Tibial artery (tissue), 4 donors: ENCODE measurements at regions not wholly inside any gene's neighbourhood (a gene's known extent, or its start where the extent isn't known, plus 50 kb on each side); places are given as distances from the start of the nearest gene placed in this dataset.
"Not testable (repeated sequence)": the region's sequence is repeated elsewhere in the genome, so short reads cannot be mapped to it uniquely, and the experiment has no call there.

ENCODE experiments used
- DNase-seq, 2 donors: peaks; one replicate each; pipeline ENCODE4 v3.0.0-alpha.2; 2019
- H3K27ac ChIP-seq, 2 donors: fragments of 200-600 bp; sonication (generic) in 1 of 2; 1 replicate in 1 of 2; 2 replicates in 1 of 2; pipeline ENCODE4 v1.5.1; 2018 to 2019; ENCODE audit warnings: mild to moderate bottlenecking in 1 of 2
- H3K27me3 ChIP-seq, 2 donors: fragments of 200-600 bp; sonication (generic) in 1 of 2; one replicate each; pipeline versions ENCODE4 v1.5.1 to v1.6.0; 2016 to 2019
- H3K36me3 ChIP-seq, 3 donors: fragments of 200-600 bp; sonication (generic) in 2 of 3; one replicate each; pipeline ENCODE4 v1.5.1; 2016 to 2019; ENCODE audit warnings: mild to moderate bottlenecking in 2 of 3
- H3K4me1 ChIP-seq, 4 donors: fragments of 200-600 bp; sonication (generic) in 2 of 4; 1 replicate in 3 of 4; 2 replicates in 1 of 4; pipeline ENCODE4 v1.5.1; 2016 to 2019
- H3K4me3 ChIP-seq, 2 donors: fragments of 200-600 bp; sonication (generic) in 1 of 2; 1 replicate in 1 of 2; 2 replicates in 1 of 2; pipeline ENCODE4 v1.5.1; 2018 to 2019; ENCODE audit warnings: mild to moderate bottlenecking in 2 of 2
- H3K9me3 ChIP-seq, 3 donors: fragments of 200-600 bp; sonication (generic) in 1 of 3; one replicate each; pipeline ENCODE4 v1.5.1; 2016 to 2019
- intact Hi-C: fragments of 100-400 bp; cut with DNase I; formaldehyde crosslinking; loops from one replicate; pipeline ENCODE4 v1.15.0; 2023; ENCODE audit warnings: low total_unique reads
- TF ChIP-seq, protein P1 (sequence below), 2 experiments: fragments of 200-600 bp in 1 of 2; fragments of 450-650 bp in 1 of 2; IDR thresholded peaks; one replicate each; pipeline ENCODE4 v1.5.1; 2017 to 2019; ENCODE audit warnings: antibody characterized with exemption in 2 of 2, mild to moderate bottlenecking in 1 of 2, moderate library complexity in 1 of 2

GRCh38 chrX:55841962-55842752 lies 124.6 kb downstream of the RRAGB start:
- no peak overlapping the region for H3K4me3 ChIP-seq
- intact Hi-C loops: no loop called here
- no peak overlapping the region for H3K27ac ChIP-seq
- TF ChIP-seq, protein P1, sequence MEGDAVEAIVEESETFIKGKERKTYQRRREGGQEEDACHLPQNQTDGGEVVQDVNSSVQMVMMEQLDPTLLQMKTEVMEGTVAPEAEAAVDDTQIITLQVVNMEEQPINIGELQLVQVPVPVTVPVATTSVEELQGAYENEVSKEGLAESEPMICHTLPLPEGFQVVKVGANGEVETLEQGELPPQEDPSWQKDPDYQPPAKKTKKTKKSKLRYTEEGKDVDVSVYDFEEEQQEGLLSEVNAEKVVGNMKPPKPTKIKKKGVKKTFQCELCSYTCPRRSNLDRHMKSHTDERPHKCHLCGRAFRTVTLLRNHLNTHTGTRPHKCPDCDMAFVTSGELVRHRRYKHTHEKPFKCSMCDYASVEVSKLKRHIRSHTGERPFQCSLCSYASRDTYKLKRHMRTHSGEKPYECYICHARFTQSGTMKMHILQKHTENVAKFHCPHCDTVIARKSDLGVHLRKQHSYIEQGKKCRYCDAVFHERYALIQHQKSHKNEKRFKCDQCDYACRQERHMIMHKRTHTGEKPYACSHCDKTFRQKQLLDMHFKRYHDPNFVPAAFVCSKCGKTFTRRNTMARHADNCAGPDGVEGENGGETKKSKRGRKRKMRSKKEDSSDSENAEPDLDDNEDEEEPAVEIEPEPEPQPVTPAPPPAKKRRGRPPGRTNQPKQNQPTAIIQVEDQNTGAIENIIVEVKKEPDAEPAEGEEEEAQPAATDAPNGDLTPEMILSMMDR (IDR thresholded peaks at IDR 0.05): no peak
- no peaks in the 10 kb centered on the region for H3K36me3 ChIP-seq
- H3K27me3 ChIP-seq: no peaks in the 10 kb centered on the region
- no peak for DNase-seq
- H3K9me3 ChIP-seq: peaks cover 0 to 10% (median 7%) of the 10 kb centered on the region in 3 donors
- no peaks in the 10 kb centered on the region for H3K4me1 ChIP-seq

DNA sequence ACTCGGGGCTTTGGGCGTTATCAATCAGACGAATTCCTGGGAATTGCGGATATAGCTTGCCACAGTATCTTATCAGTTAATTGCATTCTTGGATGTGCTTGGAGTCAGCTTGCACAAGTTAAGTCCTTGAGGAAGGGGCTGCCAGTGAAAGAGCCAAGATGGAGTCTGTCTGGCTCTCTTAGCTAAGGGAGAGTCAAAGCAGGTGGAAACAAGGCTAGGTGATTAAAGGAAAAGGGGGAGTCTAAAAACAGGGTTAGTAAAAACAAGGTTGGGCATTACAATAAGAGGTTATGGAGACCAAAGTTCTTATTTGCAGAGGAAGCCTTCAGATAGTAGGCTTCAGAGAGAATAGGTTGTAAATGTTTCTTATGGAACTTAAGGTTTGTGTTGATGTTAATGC lies 149.2 kb downstream of the RRAGB start:
- H3K9me3 ChIP-seq, DNase-seq, intact Hi-C loops, H3K27ac ChIP-seq, H3K4me1 ChIP-seq, H3K4me3 ChIP-seq, H3K27me3 ChIP-seq, H3K36me3 ChIP-seq: not testable (repeated sequence)

GRCh38 chrX:55867181-55867651 lies 149.7 kb downstream of the RRAGB start:
- H3K36me3 ChIP-seq: no peaks in the 10 kb centered on the region
- TF ChIP-seq, protein P1 (IDR thresholded peaks at IDR 0.05): no peak
- no peaks in the 10 kb centered on the region for H3K27me3 ChIP-seq
- DNase-seq: no peak
- H3K27ac ChIP-seq: no peak overlapping the region
- H3K4me3 ChIP-seq: no peak overlapping the region
- peaks cover 0 to 6% (median 0%) of the 10 kb centered on the region in 3 donors for H3K9me3 ChIP-seq
- H3K4me1 ChIP-seq: no peaks in the 10 kb centered on the region
- intact Hi-C loops: no loop called here

DNA sequence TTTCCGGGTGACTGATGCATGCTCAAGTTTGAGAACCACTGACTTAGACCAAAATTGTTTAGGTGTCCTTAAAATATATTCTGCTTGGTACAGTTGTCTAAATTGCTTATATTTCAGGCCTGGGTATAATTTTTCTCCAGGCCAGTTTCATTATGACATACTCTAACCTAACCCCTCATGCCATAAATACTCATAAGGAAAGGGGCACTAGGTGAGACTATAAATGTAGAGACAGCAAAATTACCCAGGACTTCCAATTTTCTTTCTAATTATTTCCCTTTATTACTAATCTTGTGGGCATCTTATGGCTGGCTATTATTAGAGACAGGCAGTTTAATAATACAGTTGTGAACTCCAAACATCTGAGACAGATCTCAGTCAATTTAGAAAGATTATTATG lies 150.2 kb downstream of the RRAGB start:
- intact Hi-C loops: no loop called here
- Histone ChIP-seq H3K4me1 (no peaks in the 10 kb centered on the region), H3K27ac (no peak overlapping the region), H3K27me3 (no peaks in the 10 kb centered on the region), H3K4me3 (no peak overlapping the region), H3K36me3 (no peaks in the 10 kb centered on the region), H3K9me3 (peaks cover 0 to 6% (median 0%) of the 10 kb centered on the region in 3 donors)
- TF ChIP-seq, protein P1 (IDR thresholded peaks at IDR 0.05): no peak
- DNase-seq: no peak

DNA sequence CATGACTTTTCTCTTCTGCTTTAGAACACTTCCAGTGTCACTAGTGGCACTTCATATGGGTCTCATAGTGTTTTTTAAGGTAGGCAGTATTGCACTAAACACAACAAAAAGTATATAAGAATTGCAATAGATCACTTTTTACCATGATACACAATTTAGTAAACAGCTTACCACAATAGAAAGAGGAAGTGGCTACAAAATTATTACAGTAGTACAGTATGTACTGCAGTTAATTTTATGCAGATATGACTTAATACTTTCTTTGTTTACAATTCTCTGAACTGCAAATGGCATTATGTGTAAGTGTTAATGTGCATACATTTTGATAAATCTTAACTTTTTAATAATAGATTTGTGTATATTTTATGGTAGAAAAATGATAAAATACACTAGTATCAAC lies 157.3 kb downstream of the RRAGB start:
- TF ChIP-seq, protein P1 (IDR thresholded peaks at IDR 0.05): no peak
- DNase-seq: no peak
- Histone ChIP-seq H3K4me3 (no peak overlapping the region), H3K9me3 (peaks cover 0 to 28% (median 4%) of the 10 kb centered on the region in 3 donors), H3K36me3 (no peaks in the 10 kb centered on the region), H3K27ac (no peak overlapping the region), H3K27me3 (no peaks in the 10 kb centered on the region), H3K4me1 (no peaks in the 10 kb centered on the region)
- intact Hi-C loops: no loop called here

DNA sequence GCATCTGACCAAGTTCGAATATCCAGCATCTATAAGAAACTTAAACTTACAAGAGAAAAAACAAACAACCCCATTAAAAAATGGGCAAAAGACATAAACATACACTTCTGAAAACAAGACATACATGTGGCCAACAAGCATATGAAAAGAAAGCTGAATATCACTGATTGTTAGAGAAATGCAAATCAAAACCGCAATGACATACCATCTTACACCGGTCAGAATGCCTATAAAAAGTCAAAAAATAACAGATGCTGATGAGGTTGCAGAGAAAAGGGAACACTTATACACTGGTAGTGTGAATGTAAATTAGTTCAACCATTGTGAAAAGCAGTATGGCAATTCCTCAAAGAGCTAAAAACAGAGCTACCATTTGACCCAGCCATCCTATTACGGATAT lies 166.0 kb downstream of the RRAGB start:
- H3K4me1 ChIP-seq, H3K27ac ChIP-seq, intact Hi-C loops, H3K27me3 ChIP-seq, H3K36me3 ChIP-seq, DNase-seq, H3K4me3 ChIP-seq: not testable (repeated sequence)
- H3K9me3 ChIP-seq: peaks cover 0 to 23% (median 11%) of the 10 kb centered on the region in 3 donors
